ENCODE measurements at regions not wholly inside any gene's neighbourhood (a gene's known extent, or its start where the extent isn't known, plus 50 kb on each side); places are given as distances from the start of the nearest gene placed in this dataset.

DNA sequence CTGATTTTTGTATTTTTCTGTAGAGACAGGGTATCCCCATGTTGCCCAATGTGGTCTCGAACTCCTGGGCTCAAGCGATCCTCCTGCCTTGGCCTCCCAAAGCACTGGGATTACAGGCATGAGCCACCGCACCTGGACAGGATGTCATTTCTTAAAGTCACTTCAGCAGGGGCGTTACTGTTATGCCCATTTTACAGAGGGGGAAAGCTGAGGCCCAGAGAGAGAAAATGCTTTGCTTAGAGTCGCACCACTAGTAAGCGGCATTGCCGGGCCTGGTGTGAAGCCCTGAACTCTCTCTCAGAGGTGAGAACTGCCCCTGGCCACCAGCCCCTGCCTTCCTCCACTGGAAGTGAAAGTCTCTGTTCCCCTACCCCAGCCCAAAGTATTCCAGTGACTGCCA lies 207.0 kb downstream of the PHETA1 start (continued):
- TF ChIP-seq ZNF37A (tag by site-specific recombination; IDR thresholded peaks at IDR 0.05) (no peak), ZNF514 (tag by site-specific recombination; IDR thresholded peaks at IDR 0.05) (no peak), ZNF571 (tag by site-specific recombination; IDR thresholded peaks at IDR 0.05) (no peak), PRDM10 (tag by site-specific recombination; IDR thresholded peaks at IDR 0.05) (no peak), ZBTB48 (tag by site-specific recombination; IDR thresholded peaks at IDR 0.05) (no peak)

DNA sequence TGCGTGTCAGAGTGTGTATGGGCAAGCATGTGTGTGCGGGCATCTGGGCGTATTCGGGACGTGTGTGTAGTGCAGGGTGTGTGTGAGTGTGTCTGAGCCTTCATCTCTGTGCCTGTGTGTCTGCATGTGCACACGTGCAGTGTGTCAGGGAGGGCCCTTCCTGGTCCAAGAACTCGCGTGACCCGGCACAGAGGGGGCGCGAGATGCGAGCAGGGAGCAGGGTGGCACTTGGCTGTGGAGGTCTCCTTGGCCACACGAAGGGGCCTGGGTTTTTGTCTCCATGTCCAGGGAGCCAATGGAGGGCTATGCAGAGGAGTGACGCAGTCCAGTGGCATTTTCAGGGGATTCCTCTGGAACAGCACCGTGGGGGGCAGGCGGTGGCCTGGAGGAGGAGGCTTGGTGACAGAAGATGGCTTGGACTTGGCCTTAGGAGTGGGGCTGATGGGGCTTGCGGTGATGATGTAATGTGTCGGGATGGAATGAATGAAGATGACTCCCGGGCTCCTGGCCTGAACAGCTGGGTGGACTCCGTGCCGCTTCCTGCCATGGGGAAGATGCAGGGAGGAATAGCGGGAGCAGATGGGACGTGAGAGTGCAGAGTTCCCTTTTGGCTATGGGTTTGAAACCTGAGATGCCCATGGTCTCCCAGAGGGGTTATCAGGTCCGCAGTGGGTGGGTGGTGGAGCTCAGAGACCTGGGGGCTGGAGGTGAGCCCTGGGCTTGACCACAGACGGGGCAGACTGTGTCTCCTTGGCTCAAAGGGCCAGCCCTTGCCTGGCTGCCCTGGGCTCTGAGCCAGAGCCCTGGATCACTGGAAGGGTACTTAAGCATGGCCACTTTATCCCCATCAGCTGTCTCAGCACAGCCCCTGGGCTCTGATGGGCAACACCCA lies 208.3 kb downstream of the PHETA1 start:
- no peaks in the 10 kb centered on the region for H3K36me3 ChIP-seq (ENCODE audit: control insufficient read depth in 2 of 2, insufficient read depth in 1 of 2, low read length in 2 of 2)
- H3K9me3 ChIP-seq (ENCODE audit: control insufficient read depth, insufficient read depth, low read depth, low read length), result no peaks in the 10 kb centered on the region
- H3K4me3 ChIP-seq (ENCODE audit: low read depth, low read length), result no peak overlapping the region
- no peak overlapping the region for H3K27ac ChIP-seq (ENCODE audit: extremely low read depth, low read depth, low read length)
- POLR2A ChIA-PET, result no interaction called here
- peak; percentile 32; the same call in 1 of the 2 replicates for TF ChIP-seq FEZF1 (tag by site-specific recombination; IDR thresholded peaks at IDR 0.05)
- TF ChIP-seq ZNF704 (tag by site-specific recombination; IDR thresholded peaks at IDR 0.05), result no peak
- 0 out of 2 replicates have a peak, but pooled peaks have one; percentile 14 for TF ChIP-seq ZBTB48 (tag by site-specific recombination; IDR thresholded peaks at IDR 0.05)
- peak; percentile 58; the same call in 1 of the 2 replicates for TF ChIP-seq GLIS1 (tag by site-specific recombination; IDR thresholded peaks at IDR 0.05)
- peak; percentile 57; the same call in 1 of the 2 replicates for TF ChIP-seq ZIC2 (tag by site-specific recombination; IDR thresholded peaks at IDR 0.05)
- no peak; the same call in 1 of the 2 replicates for TF ChIP-seq ZBTB8A (tag by site-specific recombination; IDR thresholded peaks at IDR 0.05)
- TF ChIP-seq, protein P1, sequence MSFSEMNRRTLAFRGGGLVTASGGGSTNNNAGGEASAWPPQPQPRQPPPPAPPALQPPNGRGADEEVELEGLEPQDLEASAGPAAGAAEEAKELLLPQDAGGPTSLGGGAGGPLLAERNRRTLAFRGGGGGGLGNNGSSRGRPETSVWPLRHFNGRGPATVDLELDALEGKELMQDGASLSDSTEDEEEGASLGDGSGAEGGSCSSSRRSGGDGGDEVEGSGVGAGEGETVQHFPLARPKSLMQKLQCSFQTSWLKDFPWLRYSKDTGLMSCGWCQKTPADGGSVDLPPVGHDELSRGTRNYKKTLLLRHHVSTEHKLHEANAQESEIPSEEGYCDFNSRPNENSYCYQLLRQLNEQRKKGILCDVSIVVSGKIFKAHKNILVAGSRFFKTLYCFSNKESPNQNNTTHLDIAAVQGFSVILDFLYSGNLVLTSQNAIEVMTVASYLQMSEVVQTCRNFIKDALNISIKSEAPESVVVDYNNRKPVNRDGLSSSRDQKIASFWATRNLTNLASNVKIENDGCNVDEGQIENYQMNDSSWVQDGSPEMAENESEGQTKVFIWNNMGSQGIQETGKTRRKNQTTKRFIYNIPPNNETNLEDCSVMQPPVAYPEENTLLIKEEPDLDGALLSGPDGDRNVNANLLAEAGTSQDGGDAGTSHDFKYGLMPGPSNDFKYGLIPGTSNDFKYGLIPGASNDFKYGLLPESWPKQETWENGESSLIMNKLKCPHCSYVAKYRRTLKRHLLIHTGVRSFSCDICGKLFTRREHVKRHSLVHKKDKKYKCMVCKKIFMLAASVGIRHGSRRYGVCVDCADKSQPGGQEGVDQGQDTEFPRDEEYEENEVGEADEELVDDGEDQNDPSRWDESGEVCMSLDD (tag by site-specific recombination; IDR thresholded peaks at IDR 0.05), result no peak
- no peak for TF ChIP-seq ZNF174 (tag by site-specific recombination; IDR thresholded peaks at IDR 0.05)
- TF ChIP-seq ZNF366 (tag by site-specific recombination; conservative IDR thresholded peaks at IDR 0.05), result no peak
- no peak for TF ChIP-seq ZNF37A (tag by site-specific recombination; IDR thresholded peaks at IDR 0.05)
- TF ChIP-seq ZNF549 (tag by site-specific recombination; IDR thresholded peaks at IDR 0.05), result no peak
- TF ChIP-seq ZNF292 (tag by site-specific recombination; IDR thresholded peaks at IDR 0.05; ENCODE audit: borderline replicate concordance, low read depth), result no peak
- TF ChIP-seq ATF2 (tag by site-specific recombination; IDR thresholded peaks at IDR 0.05; ENCODE audit: low read depth), result 0 out of 2 replicates have a peak, but pooled peaks have one; percentile 28
- no peak for TF ChIP-seq ZEB2 (tag by site-specific recombination; IDR thresholded peaks at IDR 0.05)
- no peak for TF ChIP-seq ZNF48 (tag by site-specific recombination; IDR thresholded peaks at IDR 0.05)
- peak; percentile 56; the same call in 1 of the 2 replicates for TF ChIP-seq ZNF341 (tag by site-specific recombination; IDR thresholded peaks at IDR 0.05; ENCODE audit: low read depth)
- no peak for TF ChIP-seq ZNF157 (tag by site-specific recombination; IDR thresholded peaks at IDR 0.05)
- TF ChIP-seq ZNF211 (tag by site-specific recombination; IDR thresholded peaks at IDR 0.05; ENCODE audit: low read depth), result no peak
- TF ChIP-seq ZNF580 (tag by site-specific recombination; IDR thresholded peaks at IDR 0.05), result no peak
- no peak for TF ChIP-seq SCRT1 (tag by site-specific recombination; IDR thresholded peaks at IDR 0.05; ENCODE audit: borderline replicate concordance)
- CTCF ChIA-PET, result no interaction called here
- H3K4me1 ChIP-seq (ENCODE audit: control insufficient read depth, insufficient read depth, low read length), result no peaks in the 10 kb centered on the region

Data from HEK293 (cell line).